ENCODE measurements at regions not wholly inside any gene's neighbourhood (a gene's known extent, or its start where the extent isn't known, plus 50 kb on each side); places are given as distances from the start of the nearest gene placed in this dataset.

DNA sequence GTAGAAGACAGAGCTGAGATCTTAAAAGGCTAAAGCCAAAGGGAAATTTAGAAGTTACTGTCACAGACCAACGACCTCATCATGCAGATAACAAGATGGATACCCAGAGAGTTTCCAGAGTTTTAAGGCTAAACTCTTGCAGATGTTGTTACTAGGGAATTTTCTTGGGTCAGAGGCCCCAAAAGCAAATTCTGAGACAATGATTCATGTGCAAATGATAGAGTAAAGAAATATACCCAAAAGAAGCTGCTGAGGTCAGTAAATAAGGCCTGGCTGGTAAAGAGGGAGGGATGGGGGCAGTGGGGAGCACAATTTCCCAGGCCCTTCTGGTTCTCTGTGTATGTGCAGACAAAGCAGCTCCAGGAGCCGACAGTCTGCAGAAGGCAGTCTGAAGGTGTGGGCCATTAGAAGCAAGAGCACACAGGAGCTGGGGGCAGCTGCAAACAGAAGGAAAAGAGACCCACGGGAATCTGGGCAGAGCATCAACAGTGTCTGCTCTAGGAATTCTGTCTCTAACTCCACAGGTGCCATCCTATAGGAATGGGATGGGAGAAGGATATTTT is 330.8 kb downstream of the TBC1D4 start (continued):
- TF ChIP-seq EP300 (IDR thresholded peaks at IDR 0.05; ENCODE audit: borderline replicate concordance in 1 of 2, low read depth in 2 of 2, low read length in 2 of 2), result no peak
- TF ChIP-seq JUND (IDR thresholded peaks at IDR 0.05; ENCODE audit: low read length), result no peak
